ENCODE measurements at regions not wholly inside any gene's neighbourhood (a gene's known extent, or its start where the extent isn't known, plus 50 kb on each side); places are given as distances from the start of the nearest gene placed in this dataset.

- TF ChIP-seq POLR2A (IDR thresholded peaks at IDR 0.05; ENCODE audit: low read depth, low read length) (no peak), TAF1 (IDR thresholded peaks at IDR 0.05; ENCODE audit: low read depth, low read length) (no peak)
Measured at GRCh38 chr5:174556756-174557155, 167.6 kb upstream of the MSX2 start.

All from GM12891 (cell line).